ENCODE measurements at regions not wholly inside any gene's neighbourhood (a gene's known extent, or its start where the extent isn't known, plus 50 kb on each side); places are given as distances from the start of the nearest gene placed in this dataset.
"Not testable (repeated sequence)": the region's sequence is repeated elsewhere in the genome, so short reads cannot be mapped to it uniquely, and the experiment has no call there.

- H4K20me1 ChIP-seq (replicated peaks; ENCODE audit: control insufficient read depth, insufficient read depth, low read length); intact Hi-C loops (cut with micrococcal nuclease); H3K9ac ChIP-seq (ENCODE audit: insufficient read depth in 1 of 2, low read depth in 2 of 2, low read length in 2 of 2); H3K36me3 ChIP-seq (ENCODE audit: control insufficient read depth, insufficient read depth, low read length); H3K27ac ChIP-seq (ENCODE audit: extremely low read depth, low read depth, low read length); H2AFZ ChIP-seq (ENCODE audit: low read depth, low read length); H3K4me2 ChIP-seq (ENCODE audit: insufficient read depth, low read length); CTCF ChIA-PET (ENCODE audit: low intra/inter-chr PET ratio); DNase-seq (ENCODE audit: extremely low read depth in 1 of 4, low spot score in 3 of 4); FAIRE-seq; H3K4me3 ChIP-seq; H3K79me2 ChIP-seq (ENCODE audit: control insufficient read depth, insufficient read depth, low read length); ATAC-seq; H3K4me1 ChIP-seq (replicated peaks in 1 of 2; ENCODE audit: control insufficient read depth in 2 of 2, insufficient read depth in 2 of 2, low read length in 2 of 2); BruUV-seq (replicated peaks); in situ Hi-C loops (cut with MboI); H3K9me1 ChIP-seq (ENCODE audit: control insufficient read depth, insufficient read depth, low read length); H3K27me3 ChIP-seq (ENCODE audit: control insufficient read depth in 2 of 2, insufficient read depth in 2 of 2, low read length in 2 of 2); POLR2A ChIA-PET; H3K9me3 ChIP-seq (replicated peaks; ENCODE audit: control insufficient read depth, insufficient read depth, low read depth, low read length): not testable (repeated sequence)
- 0% methylated on average over 1 of the region's 11 CpGs for WGBS (ENCODE audit: insufficient coverage, low coverage, missing lambda C conversion rate)
These were observed 96.1 kb upstream of the OPCML start for GRCh38 chr11:133628371-133628770.

- WGBS (ENCODE audit: insufficient coverage, low coverage, missing lambda C conversion rate): 0% methylated on average over 6 of the region's 6 CpGs
- TF ChIP-seq DPF2 (IDR thresholded peaks at IDR 0.05) (no peak), SRSF9 (IDR thresholded peaks at IDR 0.05; ENCODE audit: borderline replicate concordance, low read depth, low read length) (no peak), ZNF232 (CRISPR knock-in tag; IDR thresholded peaks at IDR 0.05) (no peak), LCOR (CRISPR knock-in tag; IDR thresholded peaks at IDR 0.05) (no peak), ARID3B (CRISPR knock-in tag; IDR thresholded peaks at IDR 0.05; ENCODE audit: borderline replicate concordance) (no peak), STAT5A (IDR thresholded peaks at IDR 0.05; ENCODE audit: borderline replicate concordance, low read length) (no peak), GTF2E2 (tag; IDR thresholded peaks at IDR 0.05) (no peak), THRB (CRISPR knock-in tag; conservative IDR thresholded peaks at IDR 0.05) (no peak), U2AF2 (optimal IDR thresholded peaks at IDR 0.05; ENCODE audit: low read depth, low read length) (no peak), ZNF217 (CRISPR knock-in tag; IDR thresholded peaks at IDR 0.05) (no peak), RBM15 (IDR thresholded peaks at IDR 0.05; ENCODE audit: insufficient read depth, low read length) (no peak), SFPQ (IDR thresholded peaks at IDR 0.05; ENCODE audit: low read depth, low read length) (no peak), ZNF436 (CRISPR knock-in tag; IDR thresholded peaks at IDR 0.05) (no peak)
These were observed 89.3 kb upstream of the OPCML start for GRCh38 chr11:133621611-133622010.

More at GRCh38 chr11:133621611-133622010, 89.3 kb upstream of the OPCML start:
- Histone ChIP-seq H2AFZ (ENCODE audit: low read depth, low read length) (no peak overlapping the region), H3K4me2 (ENCODE audit: insufficient read depth, low read length) (no peak overlapping the region), H3K36me3 (ENCODE audit: control insufficient read depth, insufficient read depth, low read length) (no peaks in the 10 kb centered on the region), H4K20me1 (replicated peaks; ENCODE audit: control insufficient read depth, insufficient read depth, low read length) (no peaks in the 10 kb centered on the region), H3K27me3 (ENCODE audit: control insufficient read depth in 2 of 2, insufficient read depth in 2 of 2, low read length in 2 of 2) (no peaks in the 10 kb centered on the region), H3K79me2 (ENCODE audit: control insufficient read depth, insufficient read depth, low read length) (no peaks in the 10 kb centered on the region), H3K4me1 (replicated peaks in 1 of 2; ENCODE audit: control insufficient read depth in 2 of 2, insufficient read depth in 2 of 2, low read length in 2 of 2) (no peaks in the 10 kb centered on the region), H3K9ac (ENCODE audit: insufficient read depth in 1 of 2, low read depth in 2 of 2, low read length in 2 of 2) (no peak overlapping the region), H3K9me3 (replicated peaks; ENCODE audit: control insufficient read depth, insufficient read depth, low read depth, low read length) (no peaks in the 10 kb centered on the region), H3K4me3 (no peak overlapping the region), H3K27ac (ENCODE audit: extremely low read depth, low read depth, low read length) (no peak overlapping the region), H3K9me1 (ENCODE audit: control insufficient read depth, insufficient read depth, low read length) (no peaks in the 10 kb centered on the region)
- no TSS peak for BruUV-seq (replicated peaks)
- in situ Hi-C loops (cut with MboI): no loop called here
- ChIA-PET POLR2A (no interaction called here), CTCF (ENCODE audit: low intra/inter-chr PET ratio) (no interaction called here)
- intact Hi-C loops (cut with micrococcal nuclease): no loop called here
- no peak for DNase-seq (ENCODE audit: extremely low read depth in 1 of 4, low spot score in 3 of 4)
- no peak for FAIRE-seq
- no peak for ATAC-seq
